Testis (tissue), 2 donors: ENCODE measurements at regions not wholly inside any gene's neighbourhood (a gene's known extent, or its start where the extent isn't known, plus 50 kb on each side); places are given as distances from the start of the nearest gene placed in this dataset.

Source experiments
- DNase-seq: peaks from one replicate; pipeline ENCODE4 v3.0.0-alpha.2; 2019
- H3K27ac ChIP-seq, 2 donors: fragments of 200-600 bp; sonication (generic); one replicate each; pipeline ENCODE4 v1.5.1; 2019
- H3K27me3 ChIP-seq: fragments of 200-600 bp; sonication (generic); one replicate; pipeline ENCODE4 v1.5.1; 2019
- H3K36me3 ChIP-seq: fragments of 200-600 bp; sonication (generic); one replicate; pipeline ENCODE4 v1.5.1; 2017; ENCODE audit warnings: low read depth; ENCODE audit errors: missing control alignments
- H3K4me1 ChIP-seq: fragments of 200-600 bp; sonication (generic); one replicate; pipeline ENCODE4 v1.5.1; 2019
- H3K4me3 ChIP-seq, 2 donors: fragments of 200-600 bp; sonication (generic); one replicate each; pipeline ENCODE4 v1.5.1; 2017 to 2019
- H3K9me3 ChIP-seq: fragments of 200-600 bp; sonication (generic); one replicate; pipeline ENCODE4 v1.5.1; 2017
- POLR2A ChIP-seq: fragments of 450-650 bp; IDR thresholded peaks from one replicate; pipeline ENCODE4 v1.6.1; 2017; ENCODE audit warnings: antibody characterized with exemption, mild to moderate bottlenecking, moderate library complexity
- WGBS, 2 donors: methylation state at CpG; one replicate each; pipeline ENCODE4 v1.1.5; 2018; 5-methylcytosine and 5-hydroxymethylcytosine counted together
- intact Hi-C: fragments of 100-400 bp; cut with DNase I; formaldehyde crosslinking; loops from one replicate; pipeline ENCODE4 v1.15.1; 2023; ENCODE audit warnings: low total_unique reads
- TF ChIP-seq, protein P1 (sequence below), 3 experiments: fragments of 450-650 bp in 2 of 3; fragments of 200-600 bp in 1 of 3; sonication (generic) in 1 of 3; IDR thresholded peaks; one replicate each; pipeline ENCODE4 v1.5.1; 2016 to 2019; ENCODE audit warnings: antibody characterized with exemption in 3 of 3, mild to moderate bottlenecking in 2 of 3, moderate library complexity in 1 of 3

- 41 to 56% methylated on average over 3 of the region's 3 CpGs for WGBS, 2 donors
- H3K27ac ChIP-seq: no peak overlapping the region
- H3K9me3 ChIP-seq: no peaks in the 10 kb centered on the region
- no peak for DNase-seq
- no peaks in the 10 kb centered on the region for H3K36me3 ChIP-seq
- H3K27me3 ChIP-seq: no peaks in the 10 kb centered on the region
- no peaks in the 10 kb centered on the region for H3K4me1 ChIP-seq
- no peak overlapping the region for H3K4me3 ChIP-seq
- intact Hi-C loops: no loop called here
- TF ChIP-seq, protein P1, sequence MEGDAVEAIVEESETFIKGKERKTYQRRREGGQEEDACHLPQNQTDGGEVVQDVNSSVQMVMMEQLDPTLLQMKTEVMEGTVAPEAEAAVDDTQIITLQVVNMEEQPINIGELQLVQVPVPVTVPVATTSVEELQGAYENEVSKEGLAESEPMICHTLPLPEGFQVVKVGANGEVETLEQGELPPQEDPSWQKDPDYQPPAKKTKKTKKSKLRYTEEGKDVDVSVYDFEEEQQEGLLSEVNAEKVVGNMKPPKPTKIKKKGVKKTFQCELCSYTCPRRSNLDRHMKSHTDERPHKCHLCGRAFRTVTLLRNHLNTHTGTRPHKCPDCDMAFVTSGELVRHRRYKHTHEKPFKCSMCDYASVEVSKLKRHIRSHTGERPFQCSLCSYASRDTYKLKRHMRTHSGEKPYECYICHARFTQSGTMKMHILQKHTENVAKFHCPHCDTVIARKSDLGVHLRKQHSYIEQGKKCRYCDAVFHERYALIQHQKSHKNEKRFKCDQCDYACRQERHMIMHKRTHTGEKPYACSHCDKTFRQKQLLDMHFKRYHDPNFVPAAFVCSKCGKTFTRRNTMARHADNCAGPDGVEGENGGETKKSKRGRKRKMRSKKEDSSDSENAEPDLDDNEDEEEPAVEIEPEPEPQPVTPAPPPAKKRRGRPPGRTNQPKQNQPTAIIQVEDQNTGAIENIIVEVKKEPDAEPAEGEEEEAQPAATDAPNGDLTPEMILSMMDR (IDR thresholded peaks at IDR 0.05): no peak
- TF ChIP-seq POLR2A: no peak
Observed at GRCh38 chr15:39140060-39140604, 440.7 kb upstream of the THBS1 start.

DNA sequence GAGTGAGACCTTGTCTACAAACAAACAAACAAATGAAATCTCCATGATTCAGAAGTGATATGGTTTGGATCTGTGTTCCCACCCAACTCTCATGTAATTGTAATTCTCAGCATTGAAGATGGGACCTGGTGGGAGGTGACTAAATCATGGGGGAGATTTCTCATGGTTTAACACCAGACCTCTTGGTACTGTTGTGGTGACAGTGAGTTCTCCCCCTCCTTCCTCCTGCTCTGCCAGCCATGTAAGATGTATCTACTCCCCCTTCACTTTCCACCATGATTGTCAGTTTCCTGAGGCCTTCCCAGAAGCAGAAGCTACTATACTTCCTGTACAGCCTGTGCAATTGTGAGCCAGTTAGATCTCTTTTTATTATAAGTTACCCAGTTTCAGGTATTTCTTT is 438.4 kb upstream of the THBS1 start:
- Histone ChIP-seq H3K27me3 (no peaks in the 10 kb centered on the region), H3K9me3 (no peaks in the 10 kb centered on the region), H3K4me1 (no peaks in the 10 kb centered on the region), H3K36me3 (no peaks in the 10 kb centered on the region), H3K4me3 (no peak overlapping the region), H3K27ac (no peak overlapping the region)
- TF ChIP-seq, protein P1 (IDR thresholded peaks at IDR 0.05): no peak
- TF ChIP-seq POLR2A: no peak
- intact Hi-C loops: no loop called here
- no peak for DNase-seq

- no peaks in the 10 kb centered on the region for H3K9me3 ChIP-seq
- H3K27me3 ChIP-seq: no peaks in the 10 kb centered on the region
- H3K27ac ChIP-seq: no peak overlapping the region
- H3K4me3 ChIP-seq: no peak overlapping the region
- intact Hi-C loops: no loop called here
- 87 to 88% methylated on average over 5 of the region's 5 CpGs for WGBS, 2 donors
- DNase-seq: no peak
- H3K4me1 ChIP-seq: no peaks in the 10 kb centered on the region
- no peak for TF ChIP-seq POLR2A
- TF ChIP-seq, protein P1 (IDR thresholded peaks at IDR 0.05): no peak
- no peaks in the 10 kb centered on the region for H3K36me3 ChIP-seq
Observed at GRCh38 chr15:39143479-39143878, 437.4 kb upstream of the THBS1 start.

DNA sequence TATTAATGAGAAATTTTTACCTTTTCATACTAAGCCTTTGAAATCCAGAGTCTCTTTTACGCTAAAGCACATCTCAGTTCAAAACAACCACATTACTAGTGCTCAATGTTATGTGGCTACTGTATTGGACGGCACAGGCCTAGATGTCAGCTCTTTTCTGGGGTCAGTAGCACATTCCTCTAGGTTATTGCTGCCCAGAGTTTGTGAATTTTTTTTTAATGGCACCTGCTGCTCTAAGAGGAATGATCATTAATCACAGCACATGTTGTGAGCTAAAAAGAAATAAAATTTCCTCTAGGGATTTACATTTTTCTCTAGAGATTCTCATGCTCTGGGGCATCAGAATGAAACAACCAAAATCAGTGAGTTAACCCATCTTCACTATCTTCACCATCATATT is 436.8 kb upstream of the THBS1 start:
- DNase-seq: no peak
- no peaks in the 10 kb centered on the region for H3K27me3 ChIP-seq
- H3K27ac ChIP-seq: no peak overlapping the region
- H3K4me1 ChIP-seq: no peaks in the 10 kb centered on the region
- TF ChIP-seq, protein P1 (IDR thresholded peaks at IDR 0.05): no peak
- no peaks in the 10 kb centered on the region for H3K9me3 ChIP-seq
- H3K4me3 ChIP-seq: no peak overlapping the region
- WGBS, 2 donors: 68 to 96% methylated on average over 2 of the region's 2 CpGs
- H3K36me3 ChIP-seq: no peaks in the 10 kb centered on the region
- intact Hi-C loops: no loop called here
